ENCODE measurements at regions not wholly inside any gene's neighbourhood (a gene's known extent, or its start where the extent isn't known, plus 50 kb on each side); places are given as distances from the start of the nearest gene placed in this dataset.

- TF ChIP-seq, protein P1, sequence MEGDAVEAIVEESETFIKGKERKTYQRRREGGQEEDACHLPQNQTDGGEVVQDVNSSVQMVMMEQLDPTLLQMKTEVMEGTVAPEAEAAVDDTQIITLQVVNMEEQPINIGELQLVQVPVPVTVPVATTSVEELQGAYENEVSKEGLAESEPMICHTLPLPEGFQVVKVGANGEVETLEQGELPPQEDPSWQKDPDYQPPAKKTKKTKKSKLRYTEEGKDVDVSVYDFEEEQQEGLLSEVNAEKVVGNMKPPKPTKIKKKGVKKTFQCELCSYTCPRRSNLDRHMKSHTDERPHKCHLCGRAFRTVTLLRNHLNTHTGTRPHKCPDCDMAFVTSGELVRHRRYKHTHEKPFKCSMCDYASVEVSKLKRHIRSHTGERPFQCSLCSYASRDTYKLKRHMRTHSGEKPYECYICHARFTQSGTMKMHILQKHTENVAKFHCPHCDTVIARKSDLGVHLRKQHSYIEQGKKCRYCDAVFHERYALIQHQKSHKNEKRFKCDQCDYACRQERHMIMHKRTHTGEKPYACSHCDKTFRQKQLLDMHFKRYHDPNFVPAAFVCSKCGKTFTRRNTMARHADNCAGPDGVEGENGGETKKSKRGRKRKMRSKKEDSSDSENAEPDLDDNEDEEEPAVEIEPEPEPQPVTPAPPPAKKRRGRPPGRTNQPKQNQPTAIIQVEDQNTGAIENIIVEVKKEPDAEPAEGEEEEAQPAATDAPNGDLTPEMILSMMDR (IDR thresholded peaks at IDR 0.05), result no peak
- H3K27ac ChIP-seq, result no peak overlapping the region
- intact Hi-C loops (cut with DNase I), result no loop called here
- no peak overlapping the region for H3K9ac ChIP-seq (ENCODE audit: low read depth in 2 of 2, low read length in 2 of 2)
- no peaks in the 10 kb centered on the region for H3K27me3 ChIP-seq
- H3K4me1 ChIP-seq, result peaks cover 6% of the 10 kb centered on the region
- DNase-seq, result no peak
- H3K9me3 ChIP-seq, result no peaks in the 10 kb centered on the region
- no peak overlapping the region for H3K4me3 ChIP-seq
- H3K36me3 ChIP-seq, result no peaks in the 10 kb centered on the region
These were observed 68.1 kb downstream of the BOD1L2 start for GRCh38 chr18:57214976-57215375.

- Histone ChIP-seq H3K36me3 (no peaks in the 10 kb centered on the region), H3K27ac (no peak overlapping the region), H3K9me3 (no peaks in the 10 kb centered on the region), H3K4me3 (no peak overlapping the region), H3K27me3 (no peaks in the 10 kb centered on the region), H3K4me1 (no peaks in the 10 kb centered on the region), H3K9ac (ENCODE audit: low read depth in 2 of 2, low read length in 2 of 2) (no peak overlapping the region)
- TF ChIP-seq, protein P1 (IDR thresholded peaks at IDR 0.05), result no peak
- intact Hi-C loops (cut with DNase I), result no loop called here
- DNase-seq, result no peak
These were observed 71.4 kb downstream of the BOD1L2 start for GRCh38 chr18:57218281-57218680.

- DNase-seq, result no peak
These were observed 73.1 kb downstream of the BOD1L2 start for GRCh38 chr18:57219964-57220363.

GRCh38 chr18:57220480-57220879, 73.6 kb downstream of the BOD1L2 start:
- DNase-seq, result no peak
- H3K9me3 ChIP-seq, result no peaks in the 10 kb centered on the region
- H3K27me3 ChIP-seq, result no peaks in the 10 kb centered on the region
- intact Hi-C loops (cut with DNase I), result no loop called here
- no peaks in the 10 kb centered on the region for H3K36me3 ChIP-seq
- H3K27ac ChIP-seq, result no peak overlapping the region
- H3K4me1 ChIP-seq, result no peaks in the 10 kb centered on the region
- no peak overlapping the region for H3K9ac ChIP-seq (ENCODE audit: low read depth in 2 of 2, low read length in 2 of 2)
- no peak overlapping the region for H3K4me3 ChIP-seq
- TF ChIP-seq, protein P1 (IDR thresholded peaks at IDR 0.05), result no peak

More at GRCh38 chr18:57219964-57220363, 73.1 kb downstream of the BOD1L2 start:
- intact Hi-C loops (cut with DNase I), result no loop called here
- no peak overlapping the region for H3K4me3 ChIP-seq
- no peaks in the 10 kb centered on the region for H3K4me1 ChIP-seq
- H3K27me3 ChIP-seq, result no peaks in the 10 kb centered on the region
- TF ChIP-seq, protein P1 (IDR thresholded peaks at IDR 0.05), result no peak
- H3K9ac ChIP-seq (ENCODE audit: low read depth in 2 of 2, low read length in 2 of 2), result no peak overlapping the region
- H3K27ac ChIP-seq, result no peak overlapping the region
- no peaks in the 10 kb centered on the region for H3K9me3 ChIP-seq
- no peaks in the 10 kb centered on the region for H3K36me3 ChIP-seq

GRCh38 chr18:57220930-57221483, 74.1 kb downstream of the BOD1L2 start:
- intact Hi-C loops (cut with DNase I), result no loop called here
- Histone ChIP-seq H3K9ac (ENCODE audit: low read depth in 2 of 2, low read length in 2 of 2) (no peak overlapping the region), H3K27ac (no peak overlapping the region), H3K4me1 (no peaks in the 10 kb centered on the region), H3K4me3 (no peak overlapping the region), H3K27me3 (no peaks in the 10 kb centered on the region), H3K9me3 (no peaks in the 10 kb centered on the region), H3K36me3 (no peaks in the 10 kb centered on the region)
- TF ChIP-seq, protein P1 (IDR thresholded peaks at IDR 0.05), result no peak
- no peak for DNase-seq

Measured in colonic mucosa (tissue), 4 donors.